ENCODE measurements at regions not wholly inside any gene's neighbourhood (a gene's known extent, or its start where the extent isn't known, plus 50 kb on each side); places are given as distances from the start of the nearest gene placed in this dataset.

DNA sequence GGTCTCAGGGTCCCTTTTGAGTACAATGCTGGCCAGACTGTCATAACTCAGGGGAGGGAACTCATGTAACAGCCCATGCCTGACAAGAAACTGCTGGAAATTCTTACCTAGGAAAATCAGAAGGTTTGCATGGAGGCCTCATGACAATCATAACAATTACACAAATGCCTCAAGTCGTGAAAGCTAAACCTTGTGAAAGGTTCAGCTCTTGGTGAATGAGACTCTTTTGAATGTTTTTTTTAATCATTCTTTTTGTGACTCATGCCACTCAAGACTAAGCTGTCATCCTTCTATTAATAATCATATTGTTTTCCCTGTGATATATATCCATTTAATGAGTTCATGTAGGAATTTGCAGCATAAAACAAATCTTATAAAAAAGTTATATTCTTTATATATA, 61.4 kb upstream of the LEKR1 start:
- DNase-seq (ENCODE audit: low read depth in 2 of 2): peak in 1 of 2 donors; percentile 55
- TF ChIP-seq, protein P1, sequence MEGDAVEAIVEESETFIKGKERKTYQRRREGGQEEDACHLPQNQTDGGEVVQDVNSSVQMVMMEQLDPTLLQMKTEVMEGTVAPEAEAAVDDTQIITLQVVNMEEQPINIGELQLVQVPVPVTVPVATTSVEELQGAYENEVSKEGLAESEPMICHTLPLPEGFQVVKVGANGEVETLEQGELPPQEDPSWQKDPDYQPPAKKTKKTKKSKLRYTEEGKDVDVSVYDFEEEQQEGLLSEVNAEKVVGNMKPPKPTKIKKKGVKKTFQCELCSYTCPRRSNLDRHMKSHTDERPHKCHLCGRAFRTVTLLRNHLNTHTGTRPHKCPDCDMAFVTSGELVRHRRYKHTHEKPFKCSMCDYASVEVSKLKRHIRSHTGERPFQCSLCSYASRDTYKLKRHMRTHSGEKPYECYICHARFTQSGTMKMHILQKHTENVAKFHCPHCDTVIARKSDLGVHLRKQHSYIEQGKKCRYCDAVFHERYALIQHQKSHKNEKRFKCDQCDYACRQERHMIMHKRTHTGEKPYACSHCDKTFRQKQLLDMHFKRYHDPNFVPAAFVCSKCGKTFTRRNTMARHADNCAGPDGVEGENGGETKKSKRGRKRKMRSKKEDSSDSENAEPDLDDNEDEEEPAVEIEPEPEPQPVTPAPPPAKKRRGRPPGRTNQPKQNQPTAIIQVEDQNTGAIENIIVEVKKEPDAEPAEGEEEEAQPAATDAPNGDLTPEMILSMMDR (IDR thresholded peaks at IDR 0.05; ENCODE audit: low read depth, low read length): no peak
- H3K4me3 ChIP-seq (replicated peaks in 1 of 2; ENCODE audit: low read depth in 2 of 2, low read length in 2 of 2): no peak overlapping the region

DNA sequence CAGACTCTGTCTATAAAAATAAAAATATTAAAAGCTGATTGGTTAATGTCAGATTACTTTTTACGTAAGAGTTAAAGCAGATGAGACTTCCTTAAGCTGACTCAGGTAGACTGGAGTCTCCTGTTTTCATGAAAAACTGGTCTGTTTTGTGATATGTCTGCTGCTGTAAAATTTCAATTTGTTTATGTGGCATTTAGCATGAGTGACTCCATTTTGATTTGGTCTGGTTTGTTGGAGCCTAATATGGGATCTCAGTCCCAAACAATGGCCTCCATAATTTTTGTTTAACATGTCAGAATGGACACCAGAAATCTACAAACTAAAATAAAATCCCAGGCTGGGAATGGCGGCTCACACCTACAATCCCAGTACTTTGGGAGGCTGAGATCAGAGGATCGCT, 57.8 kb upstream of the LEKR1 start:
- TF ChIP-seq, protein P1 (IDR thresholded peaks at IDR 0.05; ENCODE audit: low read depth, low read length): no peak
- DNase-seq (ENCODE audit: low read depth in 2 of 2): no peak
- H3K4me3 ChIP-seq (replicated peaks in 1 of 2; ENCODE audit: low read depth in 2 of 2, low read length in 2 of 2): no peak overlapping the region

DNA sequence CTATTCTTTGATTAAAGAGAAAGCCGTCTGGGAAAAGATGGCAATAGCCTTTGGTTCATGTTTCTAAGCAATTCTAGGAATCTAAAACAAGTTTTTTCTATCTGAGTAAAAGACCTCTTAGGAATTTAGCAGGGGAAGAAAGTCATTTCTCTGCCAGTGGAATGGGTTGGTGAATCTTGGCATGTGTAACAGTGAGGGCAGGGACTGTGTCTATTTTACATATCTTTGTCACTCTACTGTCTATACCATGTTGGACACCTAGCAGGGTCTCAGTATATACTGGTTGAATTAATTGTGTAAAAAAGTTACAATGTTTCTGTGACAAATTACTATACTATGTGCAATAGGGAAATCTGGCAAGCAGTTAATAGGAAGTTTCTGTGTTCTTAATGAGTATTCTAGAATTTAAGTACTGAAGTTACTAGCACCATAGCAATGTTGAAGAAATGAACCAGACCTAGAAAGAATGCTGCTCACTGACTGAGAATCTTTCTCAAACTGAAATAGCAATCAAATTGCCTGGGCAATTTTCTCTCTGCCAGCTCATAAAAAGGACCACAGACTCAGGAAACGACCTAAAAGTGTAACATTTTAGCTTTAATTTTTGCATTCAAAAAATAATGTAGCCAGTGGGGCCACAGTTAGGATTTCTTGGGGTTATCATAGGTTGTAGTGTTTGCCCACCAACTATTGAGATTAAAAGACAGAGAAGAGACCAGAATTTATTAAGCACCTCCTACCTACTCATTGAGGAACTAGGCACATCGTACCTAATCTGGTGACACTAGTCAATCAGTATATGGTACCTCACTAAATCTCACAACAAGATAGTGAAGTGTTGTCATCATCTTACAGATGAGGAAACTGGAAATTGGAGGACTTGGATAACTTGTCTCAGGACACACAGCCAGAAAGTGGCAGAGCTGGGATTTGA, 56.2 kb upstream of the LEKR1 start:
- no peak overlapping the region for H3K4me3 ChIP-seq (replicated peaks in 1 of 2; ENCODE audit: low read depth in 2 of 2, low read length in 2 of 2)
- no peak for DNase-seq (ENCODE audit: low read depth in 2 of 2)
- TF ChIP-seq, protein P1 (IDR thresholded peaks at IDR 0.05; ENCODE audit: low read depth, low read length): no peak

DNA sequence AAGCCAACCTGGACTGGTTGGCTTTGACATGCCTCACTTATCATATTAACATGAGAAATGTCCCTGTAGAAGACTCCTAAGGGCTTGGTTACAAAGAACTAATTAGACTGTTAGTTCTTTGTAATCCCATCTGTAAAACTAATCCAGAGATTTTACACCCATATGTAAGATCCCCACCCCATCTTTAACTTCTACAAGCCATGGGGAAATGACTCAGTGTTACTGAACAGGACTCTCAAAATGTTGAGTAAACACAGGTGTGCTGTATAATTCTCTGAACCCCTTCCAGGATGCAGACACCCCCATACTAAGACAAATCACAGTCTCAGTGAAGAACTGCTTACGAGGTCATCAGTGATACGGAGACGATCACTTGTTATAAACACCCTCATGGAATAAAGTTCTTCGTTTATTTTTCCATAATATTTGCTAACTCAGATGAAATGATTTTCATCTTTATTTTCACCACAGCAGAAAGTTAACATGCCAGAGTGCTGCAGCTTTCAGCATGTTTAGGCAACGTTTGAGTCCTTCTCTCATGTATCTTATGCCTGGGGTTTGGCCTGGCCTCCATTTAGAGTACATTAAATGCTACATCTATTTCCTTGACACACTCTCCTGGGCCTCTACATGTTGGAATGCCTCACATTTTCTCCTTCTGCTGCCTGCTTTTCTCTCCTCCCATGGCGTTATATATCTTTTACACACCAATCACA, 55.3 kb upstream of the LEKR1 start:
- DNase-seq (ENCODE audit: low read depth in 2 of 2): no peak
- TF ChIP-seq, protein P1 (IDR thresholded peaks at IDR 0.05; ENCODE audit: low read depth, low read length): no peak
- no peak overlapping the region for H3K4me3 ChIP-seq (replicated peaks in 1 of 2; ENCODE audit: low read depth in 2 of 2, low read length in 2 of 2)

DNA sequence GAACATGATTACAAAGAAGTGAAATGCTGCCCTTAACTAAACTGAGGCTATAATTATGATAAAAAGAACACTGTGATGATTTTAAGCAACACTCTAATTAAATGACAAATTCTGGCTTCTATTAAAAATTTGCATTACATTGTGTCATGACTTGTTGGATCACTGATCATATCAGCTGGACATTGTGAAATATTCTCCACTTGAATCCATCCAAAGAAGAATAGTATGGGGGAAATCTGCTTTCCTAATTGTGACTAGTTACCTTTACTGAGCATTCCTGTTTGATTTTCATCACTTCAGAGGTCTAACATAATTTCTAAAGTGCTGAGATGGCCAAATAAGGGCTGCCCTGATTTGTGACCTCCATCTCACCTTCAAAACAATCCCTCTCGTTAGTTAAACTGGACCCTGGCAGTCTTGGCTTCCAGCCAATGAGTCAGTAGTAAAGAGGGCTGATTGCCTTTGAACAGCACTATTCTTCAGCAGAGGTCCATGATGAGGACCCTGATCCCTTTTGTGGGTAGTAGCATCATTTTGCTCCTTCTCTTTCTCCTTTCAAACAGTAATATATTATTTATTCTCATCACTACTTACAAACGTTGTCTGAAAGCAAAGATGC, 53.5 kb upstream of the LEKR1 start:
- peak; percentile 32 to 37 for DNase-seq (ENCODE audit: low read depth in 2 of 2)
- no peak overlapping the region for H3K4me3 ChIP-seq (replicated peaks in 1 of 2; ENCODE audit: low read depth in 2 of 2, low read length in 2 of 2)
- TF ChIP-seq, protein P1 (IDR thresholded peaks at IDR 0.05; ENCODE audit: low read depth, low read length): no peak

DNA sequence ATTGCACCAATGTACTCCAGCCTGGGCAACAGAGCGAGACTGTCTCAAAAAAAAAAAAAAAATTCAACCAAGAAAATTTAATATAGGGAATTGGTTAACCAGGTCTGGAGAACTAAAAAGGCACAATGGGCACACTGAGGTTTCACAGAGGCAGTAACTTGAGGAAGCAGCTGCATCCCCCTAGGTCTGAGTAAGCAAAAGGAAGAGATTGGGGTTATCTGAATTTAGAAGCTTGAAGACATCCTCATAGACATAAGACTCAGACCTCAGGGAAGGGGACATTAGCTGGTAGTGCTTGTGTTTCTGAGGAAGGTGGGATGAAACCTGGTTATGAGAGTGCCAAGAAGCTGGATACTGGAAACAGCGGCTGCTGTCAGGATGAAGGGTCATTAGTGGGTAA, 50.1 kb upstream of the LEKR1 start:
- H3K4me3 ChIP-seq (replicated peaks in 1 of 2; ENCODE audit: low read depth in 2 of 2, low read length in 2 of 2): no peak overlapping the region
- no peak for DNase-seq (ENCODE audit: low read depth in 2 of 2)
- TF ChIP-seq, protein P1 (IDR thresholded peaks at IDR 0.05; ENCODE audit: low read depth, low read length): no peak
